Esophagus muscularis mucosa (tissue), 3 donors: ENCODE measurements at regions not wholly inside any gene's neighbourhood (a gene's known extent, or its start where the extent isn't known, plus 50 kb on each side); places are given as distances from the start of the nearest gene placed in this dataset.

Source experiments
- POLR2A ChIP-seq: fragments of 450-650 bp; IDR thresholded peaks from one replicate; pipeline ENCODE4 v1.6.1; 2017; ENCODE audit warnings: antibody characterized with exemption, moderate library complexity, mild to moderate bottlenecking, low read depth
- POLR2AphosphoS5 ChIP-seq, 2 donors: sonication (generic); formaldehyde crosslinking; IDR thresholded peaks; one replicate each; pipeline ENCODE4 v1.6.1; 2017; ENCODE audit warnings: antibody characterized with exemption in 2 of 2
- TF ChIP-seq, protein P1 (sequence below), 3 experiments: fragments of 200-600 bp in 2 of 3; fragments of 450-650 bp in 1 of 3; sonication (generic) in 2 of 3; IDR thresholded peaks; one replicate each; pipeline ENCODE4 v1.5.1; 2017 to 2019; ENCODE audit warnings: antibody characterized with exemption in 3 of 3, mild to moderate bottlenecking in 2 of 3, moderate library complexity in 1 of 3

DNA sequence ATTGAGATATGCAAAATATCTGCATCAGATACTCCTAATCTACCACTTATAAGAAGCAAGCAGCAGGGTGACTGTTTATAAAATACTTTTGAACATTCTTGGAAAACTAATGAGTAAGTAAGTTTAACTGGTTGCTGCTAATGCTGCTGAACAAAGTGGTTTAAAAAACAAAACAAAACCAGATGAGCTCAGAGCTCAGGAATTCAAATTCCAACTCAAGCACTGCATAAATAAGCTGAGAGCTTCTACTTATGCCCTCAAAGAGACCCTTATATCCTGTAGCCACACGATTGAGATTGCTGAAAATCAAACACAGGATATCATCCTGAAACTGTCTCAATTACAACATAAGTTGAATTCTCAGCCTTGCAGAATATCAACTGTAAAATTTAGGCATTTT is 62.3 kb upstream of the NYAP2 start:
- TF ChIP-seq POLR2AphosphoS5 (IDR thresholded peaks at IDR 0.05) (no peak), POLR2A (no peak)
- TF ChIP-seq, protein P1, sequence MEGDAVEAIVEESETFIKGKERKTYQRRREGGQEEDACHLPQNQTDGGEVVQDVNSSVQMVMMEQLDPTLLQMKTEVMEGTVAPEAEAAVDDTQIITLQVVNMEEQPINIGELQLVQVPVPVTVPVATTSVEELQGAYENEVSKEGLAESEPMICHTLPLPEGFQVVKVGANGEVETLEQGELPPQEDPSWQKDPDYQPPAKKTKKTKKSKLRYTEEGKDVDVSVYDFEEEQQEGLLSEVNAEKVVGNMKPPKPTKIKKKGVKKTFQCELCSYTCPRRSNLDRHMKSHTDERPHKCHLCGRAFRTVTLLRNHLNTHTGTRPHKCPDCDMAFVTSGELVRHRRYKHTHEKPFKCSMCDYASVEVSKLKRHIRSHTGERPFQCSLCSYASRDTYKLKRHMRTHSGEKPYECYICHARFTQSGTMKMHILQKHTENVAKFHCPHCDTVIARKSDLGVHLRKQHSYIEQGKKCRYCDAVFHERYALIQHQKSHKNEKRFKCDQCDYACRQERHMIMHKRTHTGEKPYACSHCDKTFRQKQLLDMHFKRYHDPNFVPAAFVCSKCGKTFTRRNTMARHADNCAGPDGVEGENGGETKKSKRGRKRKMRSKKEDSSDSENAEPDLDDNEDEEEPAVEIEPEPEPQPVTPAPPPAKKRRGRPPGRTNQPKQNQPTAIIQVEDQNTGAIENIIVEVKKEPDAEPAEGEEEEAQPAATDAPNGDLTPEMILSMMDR (IDR thresholded peaks at IDR 0.05), result no peak
